ENCODE measurements at regions not wholly inside any gene's neighbourhood (a gene's known extent, or its start where the extent isn't known, plus 50 kb on each side); places are given as distances from the start of the nearest gene placed in this dataset.

GRCh38 chr10:65501259-65501658 is 1424.6 kb upstream of the LRRTM3 start:
- no peak for DNase-seq (ENCODE audit: low spot score)

- DNase-seq (ENCODE audit: low spot score): no peak
Observed at GRCh38 chr10:65518379-65518778, 1407.5 kb upstream of the LRRTM3 start.

GRCh38 chr10:65528986-65529385 is 1396.8 kb upstream of the LRRTM3 start:
- DNase-seq (ENCODE audit: low spot score): no peak

GRCh38 chr10:65531545-65531944 is 1394.3 kb upstream of the LRRTM3 start:
- DNase-seq (ENCODE audit: low spot score): no peak

GRCh38 chr10:65534771-65535170 is 1391.1 kb upstream of the LRRTM3 start:
- DNase-seq (ENCODE audit: low spot score): no peak

GRCh38 chr10:65544756-65545155 is 1381.1 kb upstream of the LRRTM3 start:
- DNase-seq (ENCODE audit: low spot score): no peak

- DNase-seq (ENCODE audit: low spot score): no peak
Observed at GRCh38 chr10:65548001-65548400, 1377.8 kb upstream of the LRRTM3 start.

- DNase-seq (ENCODE audit: low spot score): no peak
Observed at GRCh38 chr10:65550761-65551160, 1375.1 kb upstream of the LRRTM3 start.

GRCh38 chr10:65555192-65555591 is 1370.6 kb upstream of the LRRTM3 start:
- DNase-seq (ENCODE audit: low spot score): no peak

GRCh38 chr10:65556006-65556405 is 1369.8 kb upstream of the LRRTM3 start:
- no peak for DNase-seq (ENCODE audit: low spot score)

- DNase-seq (ENCODE audit: low spot score): no peak
Observed at GRCh38 chr10:65559369-65559768, 1366.5 kb upstream of the LRRTM3 start.

- no peak for DNase-seq (ENCODE audit: low spot score)
Observed at GRCh38 chr10:65565246-65565645, 1360.6 kb upstream of the LRRTM3 start.

GRCh38 chr10:65566906-65567305 is 1358.9 kb upstream of the LRRTM3 start:
- no peak for DNase-seq (ENCODE audit: low spot score)

- no peak for DNase-seq (ENCODE audit: low spot score)
Observed at GRCh38 chr10:65570143-65571010, 1355.5 kb upstream of the LRRTM3 start.

GRCh38 chr10:65571011-65571570 is 1354.7 kb upstream of the LRRTM3 start:
- DNase-seq (ENCODE audit: low spot score): no peak

GRCh38 chr10:65581426-65582026 is 1344.3 kb upstream of the LRRTM3 start:
- no peak for DNase-seq (ENCODE audit: low spot score)

GRCh38 chr10:65602182-65602865 is 1323.5 kb upstream of the LRRTM3 start:
- no peak for DNase-seq (ENCODE audit: low spot score)

GRCh38 chr10:65611592-65611991 is 1314.2 kb upstream of the LRRTM3 start:
- no peak for DNase-seq (ENCODE audit: low spot score)

GRCh38 chr10:65614956-65615565 is 1310.8 kb upstream of the LRRTM3 start:
- no peak for DNase-seq (ENCODE audit: low spot score)

GRCh38 chr10:65618126-65618525 is 1307.7 kb upstream of the LRRTM3 start:
- DNase-seq (ENCODE audit: low spot score): no peak

- DNase-seq (ENCODE audit: low spot score): no peak
Observed at GRCh38 chr10:65620404-65621048, 1305.3 kb upstream of the LRRTM3 start.

- no peak for DNase-seq (ENCODE audit: low spot score)
Observed at GRCh38 chr10:65622608-65623007, 1303.2 kb upstream of the LRRTM3 start.

Data from globus pallidus (tissue), 1 donor.